ENCODE measurements at regions not wholly inside any gene's neighbourhood (a gene's known extent, or its start where the extent isn't known, plus 50 kb on each side); places are given as distances from the start of the nearest gene placed in this dataset.

- no peak for DNase-seq (ENCODE audit: low spot score)
- in situ Hi-C loops (cut with HindIII; ENCODE audit: low sequenced_read_pairs) = no loop called here
Measured at GRCh38 chr4:115396034-115396433, 282.6 kb upstream of the NDST4 start.

- in situ Hi-C loops (cut with HindIII; ENCODE audit: low sequenced_read_pairs) = no loop called here
- DNase-seq (ENCODE audit: low spot score) = no peak
Measured at GRCh38 chr4:115376866-115377265, 263.4 kb upstream of the NDST4 start.

GRCh38 chr4:115374621-115375020 lies 261.2 kb upstream of the NDST4 start:
- DNase-seq (ENCODE audit: low spot score) = no peak
- in situ Hi-C loops (cut with HindIII; ENCODE audit: low sequenced_read_pairs) = no loop called here

GRCh38 chr4:115370490-115370889 lies 257.1 kb upstream of the NDST4 start:
- peak; percentile 6 for DNase-seq (ENCODE audit: low spot score)
- in situ Hi-C loops (cut with HindIII; ENCODE audit: low sequenced_read_pairs) = no loop called here

GRCh38 chr4:115370012-115370411 lies 256.6 kb upstream of the NDST4 start:
- no peak for DNase-seq (ENCODE audit: low spot score)
- in situ Hi-C loops (cut with HindIII; ENCODE audit: low sequenced_read_pairs) = no loop called here

- in situ Hi-C loops (cut with HindIII; ENCODE audit: low sequenced_read_pairs) = no loop called here
- DNase-seq (ENCODE audit: low spot score) = no peak
Measured at GRCh38 chr4:115366390-115366789, 253.0 kb upstream of the NDST4 start.

- in situ Hi-C loops (cut with HindIII; ENCODE audit: low sequenced_read_pairs) = no loop called here
- DNase-seq (ENCODE audit: low spot score) = no peak
Measured at GRCh38 chr4:115365185-115365584, 251.8 kb upstream of the NDST4 start.

GRCh38 chr4:115361781-115362180 lies 248.4 kb upstream of the NDST4 start:
- in situ Hi-C loops (cut with HindIII; ENCODE audit: low sequenced_read_pairs) = no loop called here
- DNase-seq (ENCODE audit: low spot score) = no peak

- no peak for DNase-seq (ENCODE audit: low spot score)
- in situ Hi-C loops (cut with HindIII; ENCODE audit: low sequenced_read_pairs) = no loop called here
Measured at GRCh38 chr4:115360431-115360830, 247.0 kb upstream of the NDST4 start.

GRCh38 chr4:115357776-115358175 lies 244.4 kb upstream of the NDST4 start:
- DNase-seq (ENCODE audit: low spot score) = no peak
- in situ Hi-C loops (cut with HindIII; ENCODE audit: low sequenced_read_pairs) = no loop called here

- DNase-seq (ENCODE audit: low spot score) = no peak
- in situ Hi-C loops (cut with HindIII; ENCODE audit: low sequenced_read_pairs) = no loop called here
Measured at GRCh38 chr4:115356176-115356575, 242.8 kb upstream of the NDST4 start.

GRCh38 chr4:115355329-115355728 lies 241.9 kb upstream of the NDST4 start:
- DNase-seq (ENCODE audit: low spot score) = no peak
- in situ Hi-C loops (cut with HindIII; ENCODE audit: low sequenced_read_pairs) = no loop called here

GRCh38 chr4:115353370-115353769 lies 239.9 kb upstream of the NDST4 start:
- in situ Hi-C loops (cut with HindIII; ENCODE audit: low sequenced_read_pairs) = no loop called here
- no peak for DNase-seq (ENCODE audit: low spot score)

- in situ Hi-C loops (cut with HindIII; ENCODE audit: low sequenced_read_pairs) = no loop called here
- no peak for DNase-seq (ENCODE audit: low spot score)
Measured at GRCh38 chr4:115343171-115343570, 229.8 kb upstream of the NDST4 start.

GRCh38 chr4:115334736-115335411 lies 221.5 kb upstream of the NDST4 start:
- DNase-seq (ENCODE audit: low spot score) = no peak
- in situ Hi-C loops (cut with HindIII; ENCODE audit: low sequenced_read_pairs) = no loop called here

- DNase-seq (ENCODE audit: low spot score) = no peak
- in situ Hi-C loops (cut with HindIII; ENCODE audit: low sequenced_read_pairs) = no loop called here
Measured at GRCh38 chr4:115332078-115332477, 218.7 kb upstream of the NDST4 start.

- DNase-seq (ENCODE audit: low spot score) = no peak
Measured at GRCh38 chr4:115331241-115331640, 217.8 kb upstream of the NDST4 start.

GRCh38 chr4:115325836-115326235 lies 212.4 kb upstream of the NDST4 start:
- in situ Hi-C loops (cut with HindIII; ENCODE audit: low sequenced_read_pairs) = no loop called here
- no peak for DNase-seq (ENCODE audit: low spot score)

More at GRCh38 chr4:115331241-115331640, 217.8 kb upstream of the NDST4 start:
- in situ Hi-C loops (cut with HindIII; ENCODE audit: low sequenced_read_pairs) = no loop called here

GRCh38 chr4:115323106-115323707 lies 209.8 kb upstream of the NDST4 start:
- DNase-seq (ENCODE audit: low spot score) = no peak
- in situ Hi-C loops (cut with HindIII; ENCODE audit: low sequenced_read_pairs) = no loop called here

GRCh38 chr4:115315182-115315581 lies 201.8 kb upstream of the NDST4 start:
- in situ Hi-C loops (cut with HindIII; ENCODE audit: low sequenced_read_pairs) = no loop called here
- DNase-seq (ENCODE audit: low spot score) = no peak

- DNase-seq (ENCODE audit: low spot score) = no peak
- in situ Hi-C loops (cut with HindIII; ENCODE audit: low sequenced_read_pairs) = no loop called here
Measured at GRCh38 chr4:115310641-115311040, 197.2 kb upstream of the NDST4 start.
